Neural cell (in vitro differentiated cells): ENCODE measurements at regions not wholly inside any gene's neighbourhood (a gene's known extent, or its start where the extent isn't known, plus 50 kb on each side); places are given as distances from the start of the nearest gene placed in this dataset.

Experiments used
- H2AFZ ChIP-seq: fragments of 200-600, 300-800 bp; sonication (generic), shearing (Covaris generic); 2 replicates; pipeline ENCODE4 v1.6.0; 2014; ENCODE audit warnings: low read depth, mild to moderate bottlenecking, antibody characterized with exemption, low read length, moderate library complexity
- H3F3A ChIP-seq: fragments of 200-600 bp; shearing (Covaris generic); 2 replicates; pipeline ENCODE4 v1.6.1; 2016; ENCODE audit warnings: mild to moderate bottlenecking, moderate library complexity, mixed read lengths, antibody characterized with exemption, low read length; ENCODE audit not compliant: insufficient read depth, poor library complexity, severe bottlenecking
- H3K27ac ChIP-seq: fragments of 200-600, 300-800 bp; sonication (generic), shearing (Covaris generic); 2 replicates; pipeline ENCODE4 v1.5.1; 2014; ENCODE audit warnings: mild to moderate bottlenecking, low read length, moderate library complexity
- H3K27me3 ChIP-seq: fragments of 300-800, 200-600 bp; sonication (generic), shearing (Covaris generic); 2 replicates; pipeline ENCODE4 v1.6.0; 2014; ENCODE audit warnings: mild to moderate bottlenecking, low read depth, low read length, moderate library complexity; ENCODE audit not compliant: insufficient read depth
- H3K36me3 ChIP-seq: fragments of 300-800, 200-600 bp; sonication (generic), shearing (Covaris generic); 2 replicates; pipeline ENCODE4 v1.5.1; 2014; ENCODE audit warnings: mild to moderate bottlenecking, antibody characterized with exemption, low read length, moderate library complexity; ENCODE audit not compliant: insufficient read depth
- H3K4me2 ChIP-seq: fragments of 300-800, 200-600 bp; sonication (generic), shearing (Covaris generic); 2 replicates; pipeline ENCODE4 v1.6.0; 2014; ENCODE audit warnings: mild to moderate bottlenecking, low read length
- H3K4me3 ChIP-seq: fragments of 300-800, 200-600 bp; sonication (generic), shearing (Covaris generic); 2 replicates; pipeline ENCODE4 v1.5.1; 2014; ENCODE audit warnings: mild to moderate bottlenecking, low read length, moderate library complexity
- H3K79me2 ChIP-seq: fragments of 200-600 bp; shearing (Covaris generic); replicated peaks from 2 replicates; pipeline ENCODE4 v1.6.0; 2014; ENCODE audit warnings: mild to moderate bottlenecking, low read length, moderate library complexity; ENCODE audit not compliant: insufficient read depth
- H3K9ac ChIP-seq: fragments of 300-800, 200-600 bp; sonication (generic), shearing (Covaris generic); 2 replicates; pipeline ENCODE4 v1.6.1; 2016; ENCODE audit warnings: mild to moderate bottlenecking, low read length, mixed read lengths
- H3K9me2 ChIP-seq: fragments of 200-600 bp; shearing (Covaris generic); 2 replicates; pipeline ENCODE4 v1.6.1; 2016; ENCODE audit warnings: mild to moderate bottlenecking, low read length, mixed read lengths; ENCODE audit not compliant: insufficient read depth
- H3K9me3 ChIP-seq: fragments of 200-600, 300-800 bp; sonication (generic), shearing (Covaris generic); 2 replicates; pipeline ENCODE4 v1.6.1; 2016; ENCODE audit warnings: mild to moderate bottlenecking, mixed run types, low read length, moderate library complexity, mixed read lengths
- H4K20me1 ChIP-seq: fragments of 200-600 bp; shearing (Covaris generic); 2 replicates; pipeline ENCODE4 v1.6.1; 2016; ENCODE audit warnings: mild to moderate bottlenecking, mixed run types; ENCODE audit not compliant: insufficient read depth
- CTCF ChIP-seq: fragments of 450-650 bp; IDR thresholded peaks from 2 replicates; pipeline ENCODE4 v1.5.1; 2014; ENCODE audit warnings: antibody characterized with exemption, mild to moderate bottlenecking, moderate library complexity; ENCODE audit not compliant: poor library complexity, severe bottlenecking
- EP300 ChIP-seq: fragments of 450-650 bp; conservative IDR thresholded peaks from 2 replicates; pipeline ENCODE4 v1.6.1; 2014; ENCODE audit warnings: antibody characterized with exemption, mild to moderate bottlenecking, moderate library complexity; ENCODE audit not compliant: poor library complexity, severe bottlenecking
- EZH2 ChIP-seq: fragments of 200-600, 300-800 bp; shearing (Covaris generic), sonication (generic); IDR thresholded peaks from 2 replicates; pipeline ENCODE4 v1.6.1; 2014; ENCODE audit warnings: antibody characterized with exemption, low read length, borderline replicate concordance, mild to moderate bottlenecking; ENCODE audit not compliant: insufficient read depth, poor library complexity, severe bottlenecking
- MXI1 ChIP-seq: fragments of 450-650 bp; conservative IDR thresholded peaks from 2 replicates; pipeline ENCODE4 v1.6.1; 2014; ENCODE audit warnings: antibody characterized with exemption, mild to moderate bottlenecking; ENCODE audit not compliant: poor library complexity, severe bottlenecking
- POLR2AphosphoS5 ChIP-seq: IDR thresholded peaks from 2 replicates; pipeline ENCODE4 v1.6.1; 2012
- RAD21 ChIP-seq: fragments of 450-650 bp; conservative IDR thresholded peaks from 2 replicates; pipeline ENCODE4 v1.6.1; 2014; ENCODE audit warnings: antibody characterized with exemption, mild to moderate bottlenecking, moderate library complexity
- REST ChIP-seq: IDR thresholded peaks from 2 replicates; pipeline ENCODE4 v1.6.1; 2012; ENCODE audit warnings: borderline replicate concordance
- SMC3 ChIP-seq: fragments of 450-650 bp; conservative IDR thresholded peaks from 2 replicates; pipeline ENCODE4 v1.6.1; 2014; ENCODE audit warnings: antibody characterized with exemption, mild to moderate bottlenecking, moderate library complexity; ENCODE audit not compliant: poor library complexity
- TAF1 ChIP-seq: IDR thresholded peaks from 2 replicates; pipeline ENCODE4 v1.6.1; 2012; ENCODE audit warnings: low read depth

- Histone ChIP-seq H3F3A (no peaks in the 10 kb centered on the region), H3K36me3 (no peaks in the 10 kb centered on the region), H4K20me1 (no peaks in the 10 kb centered on the region), H3K9me3 (no peaks in the 10 kb centered on the region), H3K9ac (no peak overlapping the region), H3K79me2 (no peaks in the 10 kb centered on the region), H3K27ac (no peak overlapping the region), H3K4me2 (no peak overlapping the region), H3K4me3 (no peak overlapping the region), H3K27me3 (no peaks in the 10 kb centered on the region), H3K9me2 (no peaks in the 10 kb centered on the region), H2AFZ (no peak overlapping the region)
- TF ChIP-seq EP300 (no peak), REST (no peak), POLR2AphosphoS5 (no peak)
Observed at GRCh38 chrX:69031181-69031580, 134.1 kb downstream of the PJA1 start.

GRCh38 chrX:69029771-69030170 lies 135.5 kb downstream of the PJA1 start:
- Histone ChIP-seq H3K36me3 (no peaks in the 10 kb centered on the region), H4K20me1 (no peaks in the 10 kb centered on the region), H3K27me3 (no peaks in the 10 kb centered on the region), H3K9me2 (no peaks in the 10 kb centered on the region), H3K4me2 (no peak overlapping the region), H2AFZ (no peak overlapping the region), H3K9me3 (no peaks in the 10 kb centered on the region), H3K27ac (no peak overlapping the region), H3F3A (no peaks in the 10 kb centered on the region), H3K4me3 (no peak overlapping the region), H3K79me2 (no peaks in the 10 kb centered on the region), H3K9ac (no peak overlapping the region)
- TF ChIP-seq EZH2 (no peak), MXI1 (no peak), CTCF (no peak), REST (no peak), RAD21 (no peak), POLR2AphosphoS5 (no peak), EP300 (no peak), TAF1 (no peak), SMC3 (no peak)
